Liver (tissue), 7 donors: ENCODE measurements at regions not wholly inside any gene's neighbourhood (a gene's known extent, or its start where the extent isn't known, plus 50 kb on each side); places are given as distances from the start of the nearest gene placed in this dataset.

Experiments used
- DNase-seq: peaks from one replicate; pipeline ENCODE4 v3.0.0-alpha.2; 2017; ENCODE audit warnings: low spot score
- H3K27ac ChIP-seq, 2 donors: one replicate each; pipeline ENCODE4 v1.7.0; 2013; ENCODE audit warnings: inconsistent platforms in 2 of 2, low read length in 2 of 2, control low read depth in 1 of 2, low read depth in 1 of 2, mild to moderate bottlenecking in 1 of 2
- H3K27me3 ChIP-seq, 4 donors: one replicate each; pipeline versions ENCODE4 v1.6.1 to v1.7.0; 2013; ENCODE audit warnings: low read length in 3 of 4, inconsistent platforms in 1 of 4, mild to moderate bottlenecking in 1 of 4, moderate library complexity in 1 of 4; ENCODE audit not compliant: control insufficient read depth in 4 of 4, insufficient read depth in 4 of 4
- H3K36me3 ChIP-seq, 4 donors: one replicate each; pipeline versions ENCODE4 v1.6.1 to v1.7.0; 2013; ENCODE audit warnings: low read length in 3 of 4, mild to moderate bottlenecking in 3 of 4, low read depth in 1 of 4, moderate library complexity in 1 of 4; ENCODE audit not compliant: control insufficient read depth in 4 of 4, insufficient read depth in 3 of 4
- H3K4me1 ChIP-seq, 4 donors: one replicate each; pipeline versions ENCODE4 v1.6.1 to v1.7.0; 2013; ENCODE audit warnings: low read length in 3 of 4, mild to moderate bottlenecking in 3 of 4, moderate library complexity in 1 of 4; ENCODE audit not compliant: control insufficient read depth in 4 of 4, insufficient read depth in 4 of 4
- H3K4me3 ChIP-seq, 3 donors: one replicate each; pipeline versions ENCODE4 v1.6.1 to v1.7.0; 2013; ENCODE audit warnings: low read length in 3 of 3, control low read depth in 1 of 3, low read depth in 1 of 3, mild to moderate bottlenecking in 1 of 3
- H3K9ac ChIP-seq, 2 donors: one replicate each; pipeline ENCODE4 v1.7.0; 2013; ENCODE audit warnings: low read length in 2 of 2, mild to moderate bottlenecking in 2 of 2, moderate library complexity in 2 of 2, control low read depth in 1 of 2, low read depth in 1 of 2
- H3K9me3 ChIP-seq, 4 donors: one replicate each; pipeline versions ENCODE4 v1.6.1 to v1.7.0; 2013; ENCODE audit warnings: low read length in 3 of 4; ENCODE audit not compliant: control insufficient read depth in 4 of 4
- EGR1 ChIP-seq, 2 donors: IDR thresholded peaks; 2 replicates each; pipeline ENCODE4 v1.6.1; 2016 to 2018; ENCODE audit warnings: antibody characterized with exemption in 2 of 2, low read depth in 2 of 2
- FOXA2 ChIP-seq: IDR thresholded peaks from 2 replicates; pipeline ENCODE4 v1.6.1; 2016; ENCODE audit warnings: antibody characterized with exemption
- GABPA ChIP-seq, 2 donors: IDR thresholded peaks in 1 of 2; conservative IDR thresholded peaks in 1 of 2; 2 replicates each; pipeline ENCODE4 v1.6.1; 2016; ENCODE audit warnings: antibody characterized with exemption in 2 of 2, mild to moderate bottlenecking in 1 of 2, moderate library complexity in 1 of 2
- HNF4G ChIP-seq: IDR thresholded peaks from 2 replicates; pipeline ENCODE4 v1.6.1; 2016; ENCODE audit warnings: antibody characterized with exemption
- JUND ChIP-seq, 2 donors: IDR thresholded peaks; 2 replicates each; pipeline ENCODE4 v1.6.1; 2016; ENCODE audit warnings: antibody characterized with exemption in 2 of 2
- NR2F2 ChIP-seq: IDR thresholded peaks from 2 replicates; pipeline ENCODE4 v1.6.1; 2016; ENCODE audit warnings: antibody characterized with exemption
- RAD21 ChIP-seq, 2 donors: IDR thresholded peaks; 2 replicates each; pipeline ENCODE4 v1.6.1; 2016; ENCODE audit warnings: antibody characterized with exemption in 2 of 2, mild to moderate bottlenecking in 2 of 2
- TAF1 ChIP-seq: conservative IDR thresholded peaks from 2 replicates; pipeline ENCODE4 v1.6.1; 2016; ENCODE audit warnings: antibody characterized with exemption, mild to moderate bottlenecking
- YY1 ChIP-seq: IDR thresholded peaks from 2 replicates; pipeline ENCODE4 v1.6.1; 2016; ENCODE audit warnings: antibody characterized with exemption, mild to moderate bottlenecking
- WGBS: extraction: QIAGEN DNeasy Blood & Tissue Kit; methylation state at CpG from one replicate; pipeline ENCODE4 v1.1.7; 2013; 5-methylcytosine and 5-hydroxymethylcytosine counted together
- TF ChIP-seq, protein P1 (sequence below): IDR thresholded peaks from 2 replicates; pipeline ENCODE4 v1.6.1; 2016; ENCODE audit warnings: antibody characterized with exemption
- TF ChIP-seq, protein P2 (sequence below): IDR thresholded peaks from 2 replicates; pipeline ENCODE4 v1.6.1; 2016; ENCODE audit warnings: antibody characterized with exemption, mild to moderate bottlenecking
- TF ChIP-seq, protein P3 (sequence below): IDR thresholded peaks from 2 replicates; pipeline ENCODE4 v1.6.1; 2016; ENCODE audit warnings: antibody characterized with exemption
- donor health status: healthy.
- donor health status: healthy.
- donor health status: healthy.
- donor health status: healthy.

DNA sequence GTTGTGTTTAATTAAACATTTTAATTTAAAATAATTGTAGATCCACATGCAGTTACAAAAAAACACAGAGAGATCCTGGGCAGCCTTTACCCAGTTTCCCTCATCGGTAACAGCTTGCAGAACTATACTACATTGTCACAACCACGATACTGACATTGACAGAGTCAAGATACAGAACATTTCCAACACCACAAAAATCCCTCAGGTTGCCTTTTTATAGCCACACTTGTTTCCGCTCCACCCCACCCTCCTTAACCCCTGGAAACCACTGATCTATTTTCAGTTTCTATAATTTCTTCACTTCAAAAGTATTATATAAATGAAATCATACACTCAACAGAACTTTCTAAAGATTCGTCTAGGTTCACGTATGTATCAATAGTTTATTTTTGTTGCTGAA, 458.8 kb upstream of the SOX5 start:
- no peak overlapping the region for H3K9ac ChIP-seq
- H3K36me3 ChIP-seq, result no peaks in the 10 kb centered on the region
- no peaks in the 10 kb centered on the region for H3K27me3 ChIP-seq
- no peaks in the 10 kb centered on the region for H3K4me1 ChIP-seq
- 86% methylated on average over 5 of the region's 5 CpGs for WGBS
- H3K9me3 ChIP-seq, result no peaks in the 10 kb centered on the region
- H3K27ac ChIP-seq, result no peak overlapping the region
- no peak for DNase-seq
- TF ChIP-seq TAF1 (no peak), YY1 (no peak)
- no peak overlapping the region for H3K4me3 ChIP-seq

GRCh38 chr12:24407884-24408283, 458.4 kb upstream of the SOX5 start:
- DNase-seq, result no peak
- no peaks in the 10 kb centered on the region for H3K36me3 ChIP-seq
- no peaks in the 10 kb centered on the region for H3K27me3 ChIP-seq
- H3K4me1 ChIP-seq, result no peaks in the 10 kb centered on the region
- H3K9me3 ChIP-seq, result no peaks in the 10 kb centered on the region
- no peak overlapping the region for H3K27ac ChIP-seq
- TF ChIP-seq NR2F2 (no peak), FOXA2 (no peak), RAD21 (IDR thresholded peaks at IDR 0.05) (no peak)
- TF ChIP-seq, protein P1, sequence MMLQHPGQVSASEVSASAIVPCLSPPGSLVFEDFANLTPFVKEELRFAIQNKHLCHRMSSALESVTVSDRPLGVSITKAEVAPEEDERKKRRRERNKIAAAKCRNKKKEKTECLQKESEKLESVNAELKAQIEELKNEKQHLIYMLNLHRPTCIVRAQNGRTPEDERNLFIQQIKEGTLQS, result no peak
- 93% methylated on average over 7 of the region's 7 CpGs for WGBS
- no peak overlapping the region for H3K4me3 ChIP-seq
- H3K9ac ChIP-seq, result no peak overlapping the region

DNA sequence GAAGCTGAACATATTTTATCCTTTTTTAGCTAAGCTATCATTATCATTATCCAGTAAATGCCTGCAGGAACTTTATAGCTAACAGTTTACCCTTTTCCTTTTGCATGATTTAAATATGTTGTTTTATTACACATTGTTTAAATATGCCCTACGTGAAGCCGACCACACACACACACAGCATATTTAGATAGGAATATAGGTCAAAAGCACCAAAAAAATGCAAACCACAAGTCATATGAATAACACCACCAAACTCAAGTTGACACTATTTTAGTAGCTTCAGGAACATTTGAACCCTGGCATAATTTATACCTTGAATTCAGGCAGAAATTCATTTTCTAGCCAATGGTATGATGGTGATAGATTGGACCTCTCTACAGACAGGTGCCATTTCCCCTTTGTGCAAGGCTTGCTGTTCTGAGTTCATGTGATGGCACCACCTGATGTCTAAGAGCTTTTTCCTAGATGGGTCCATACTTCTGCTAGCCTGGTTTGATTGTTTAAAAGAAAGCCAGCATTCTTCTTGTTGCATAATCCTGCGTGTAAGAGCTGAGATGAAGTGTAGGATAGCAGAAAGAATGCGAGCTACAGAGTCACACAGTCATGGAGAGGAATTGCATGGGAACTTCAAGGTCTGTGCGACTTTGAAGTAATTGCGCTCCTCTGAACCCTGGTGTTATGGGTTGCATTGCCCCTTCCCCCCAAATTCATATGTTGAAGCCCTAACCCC, 454.8 kb upstream of the SOX5 start:
- no peaks in the 10 kb centered on the region for H3K4me1 ChIP-seq
- H3K4me3 ChIP-seq, result no peak overlapping the region
- no peaks in the 10 kb centered on the region for H3K27me3 ChIP-seq
- H3K27ac ChIP-seq, result no peak overlapping the region
- H3K9ac ChIP-seq, result no peak overlapping the region
- TF ChIP-seq, protein P2, sequence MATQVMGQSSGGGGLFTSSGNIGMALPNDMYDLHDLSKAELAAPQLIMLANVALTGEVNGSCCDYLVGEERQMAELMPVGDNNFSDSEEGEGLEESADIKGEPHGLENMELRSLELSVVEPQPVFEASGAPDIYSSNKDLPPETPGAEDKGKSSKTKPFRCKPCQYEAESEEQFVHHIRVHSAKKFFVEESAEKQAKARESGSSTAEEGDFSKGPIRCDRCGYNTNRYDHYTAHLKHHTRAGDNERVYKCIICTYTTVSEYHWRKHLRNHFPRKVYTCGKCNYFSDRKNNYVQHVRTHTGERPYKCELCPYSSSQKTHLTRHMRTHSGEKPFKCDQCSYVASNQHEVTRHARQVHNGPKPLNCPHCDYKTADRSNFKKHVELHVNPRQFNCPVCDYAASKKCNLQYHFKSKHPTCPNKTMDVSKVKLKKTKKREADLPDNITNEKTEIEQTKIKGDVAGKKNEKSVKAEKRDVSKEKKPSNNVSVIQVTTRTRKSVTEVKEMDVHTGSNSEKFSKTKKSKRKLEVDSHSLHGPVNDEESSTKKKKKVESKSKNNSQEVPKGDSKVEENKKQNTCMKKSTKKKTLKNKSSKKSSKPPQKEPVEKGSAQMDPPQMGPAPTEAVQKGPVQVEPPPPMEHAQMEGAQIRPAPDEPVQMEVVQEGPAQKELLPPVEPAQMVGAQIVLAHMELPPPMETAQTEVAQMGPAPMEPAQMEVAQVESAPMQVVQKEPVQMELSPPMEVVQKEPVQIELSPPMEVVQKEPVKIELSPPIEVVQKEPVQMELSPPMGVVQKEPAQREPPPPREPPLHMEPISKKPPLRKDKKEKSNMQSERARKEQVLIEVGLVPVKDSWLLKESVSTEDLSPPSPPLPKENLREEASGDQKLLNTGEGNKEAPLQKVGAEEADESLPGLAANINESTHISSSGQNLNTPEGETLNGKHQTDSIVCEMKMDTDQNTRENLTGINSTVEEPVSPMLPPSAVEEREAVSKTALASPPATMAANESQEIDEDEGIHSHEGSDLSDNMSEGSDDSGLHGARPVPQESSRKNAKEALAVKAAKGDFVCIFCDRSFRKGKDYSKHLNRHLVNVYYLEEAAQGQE, result no peak
- WGBS, result 91% methylated on average over 6 of the region's 6 CpGs
- DNase-seq, result no peak
- H3K9me3 ChIP-seq, result no peaks in the 10 kb centered on the region
- no peaks in the 10 kb centered on the region for H3K36me3 ChIP-seq

GRCh38 chr12:24400533-24400932, 451.1 kb upstream of the SOX5 start:
- no peak overlapping the region for H3K4me3 ChIP-seq
- no peaks in the 10 kb centered on the region for H3K9me3 ChIP-seq
- no peak overlapping the region for H3K9ac ChIP-seq
- no peaks in the 10 kb centered on the region for H3K36me3 ChIP-seq
- WGBS, result 84% methylated on average over 1 of the region's 1 CpG
- TF ChIP-seq, protein P3, sequence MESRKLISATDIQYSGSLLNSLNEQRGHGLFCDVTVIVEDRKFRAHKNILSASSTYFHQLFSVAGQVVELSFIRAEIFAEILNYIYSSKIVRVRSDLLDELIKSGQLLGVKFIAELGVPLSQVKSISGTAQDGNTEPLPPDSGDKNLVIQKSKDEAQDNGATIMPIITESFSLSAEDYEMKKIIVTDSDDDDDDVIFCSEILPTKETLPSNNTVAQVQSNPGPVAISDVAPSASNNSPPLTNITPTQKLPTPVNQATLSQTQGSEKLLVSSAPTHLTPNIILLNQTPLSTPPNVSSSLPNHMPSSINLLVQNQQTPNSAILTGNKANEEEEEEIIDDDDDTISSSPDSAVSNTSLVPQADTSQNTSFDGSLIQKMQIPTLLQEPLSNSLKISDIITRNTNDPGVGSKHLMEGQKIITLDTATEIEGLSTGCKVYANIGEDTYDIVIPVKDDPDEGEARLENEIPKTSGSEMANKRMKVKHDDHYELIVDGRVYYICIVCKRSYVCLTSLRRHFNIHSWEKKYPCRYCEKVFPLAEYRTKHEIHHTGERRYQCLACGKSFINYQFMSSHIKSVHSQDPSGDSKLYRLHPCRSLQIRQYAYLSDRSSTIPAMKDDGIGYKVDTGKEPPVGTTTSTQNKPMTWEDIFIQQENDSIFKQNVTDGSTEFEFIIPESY, result no peak
- TF ChIP-seq, protein P2, result no peak
- no peak for TF ChIP-seq EGR1 (IDR thresholded peaks at IDR 0.05; ENCODE audit: low read depth in 2 of 2)
- no peak for TF ChIP-seq JUND (IDR thresholded peaks at IDR 0.05)
- TF ChIP-seq HNF4G, result no peak
- TF ChIP-seq FOXA2, result no peak
- TF ChIP-seq GABPA (IDR thresholded peaks at IDR 0.05 in 1 of 2, conservative IDR thresholded peaks at IDR 0.05 in 1 of 2), result no peak
- no peaks in the 10 kb centered on the region for H3K27me3 ChIP-seq
- no peak overlapping the region for H3K27ac ChIP-seq
- DNase-seq, result no peak
- no peaks in the 10 kb centered on the region for H3K4me1 ChIP-seq
